ENCODE measurements at regions not wholly inside any gene's neighbourhood (a gene's known extent, or its start where the extent isn't known, plus 50 kb on each side); places are given as distances from the start of the nearest gene placed in this dataset.

DNA sequence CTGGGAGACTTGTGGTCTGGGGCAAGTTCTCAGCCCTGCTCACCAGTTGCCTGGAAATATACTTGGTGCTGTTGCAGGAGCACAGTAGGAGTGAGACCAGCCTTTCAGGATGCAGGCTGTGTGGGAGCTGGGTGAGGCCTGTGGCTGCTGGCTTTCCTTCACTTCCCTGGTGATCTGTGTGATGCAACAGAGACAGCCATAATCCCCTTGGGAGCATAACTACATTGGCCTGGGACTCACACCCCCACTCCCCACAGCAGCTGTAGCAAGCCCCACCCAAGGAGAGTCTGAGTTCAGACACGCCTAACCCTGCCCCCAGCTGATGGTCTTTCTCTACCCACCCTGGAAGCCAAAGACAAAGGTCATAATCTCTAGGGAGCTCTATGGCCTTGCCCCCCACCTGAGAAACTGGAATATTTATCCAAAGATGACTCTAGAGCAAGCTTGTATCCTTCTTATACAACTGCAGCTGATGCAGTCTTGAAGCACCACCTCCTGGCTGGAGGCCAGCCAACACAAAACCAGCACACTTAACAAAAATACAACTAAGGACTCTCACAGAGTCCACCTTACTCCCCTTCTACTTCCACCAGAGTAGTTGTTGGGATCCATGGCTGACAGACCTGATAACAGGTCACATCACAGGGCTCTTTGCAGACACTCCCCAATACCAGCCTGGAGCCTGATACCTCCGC, 190.4 kb upstream of the CPNE8 start:
- H3K4me3 ChIP-seq = no peak overlapping the region
- TF ChIP-seq POLR2AphosphoS5 (IDR thresholded peaks at IDR 0.05) = no peak
- TF ChIP-seq, protein P1, sequence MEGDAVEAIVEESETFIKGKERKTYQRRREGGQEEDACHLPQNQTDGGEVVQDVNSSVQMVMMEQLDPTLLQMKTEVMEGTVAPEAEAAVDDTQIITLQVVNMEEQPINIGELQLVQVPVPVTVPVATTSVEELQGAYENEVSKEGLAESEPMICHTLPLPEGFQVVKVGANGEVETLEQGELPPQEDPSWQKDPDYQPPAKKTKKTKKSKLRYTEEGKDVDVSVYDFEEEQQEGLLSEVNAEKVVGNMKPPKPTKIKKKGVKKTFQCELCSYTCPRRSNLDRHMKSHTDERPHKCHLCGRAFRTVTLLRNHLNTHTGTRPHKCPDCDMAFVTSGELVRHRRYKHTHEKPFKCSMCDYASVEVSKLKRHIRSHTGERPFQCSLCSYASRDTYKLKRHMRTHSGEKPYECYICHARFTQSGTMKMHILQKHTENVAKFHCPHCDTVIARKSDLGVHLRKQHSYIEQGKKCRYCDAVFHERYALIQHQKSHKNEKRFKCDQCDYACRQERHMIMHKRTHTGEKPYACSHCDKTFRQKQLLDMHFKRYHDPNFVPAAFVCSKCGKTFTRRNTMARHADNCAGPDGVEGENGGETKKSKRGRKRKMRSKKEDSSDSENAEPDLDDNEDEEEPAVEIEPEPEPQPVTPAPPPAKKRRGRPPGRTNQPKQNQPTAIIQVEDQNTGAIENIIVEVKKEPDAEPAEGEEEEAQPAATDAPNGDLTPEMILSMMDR (IDR thresholded peaks at IDR 0.05) = no peak
- no peak for TF ChIP-seq POLR2A (IDR thresholded peaks at IDR 0.05)
- no peaks in the 10 kb centered on the region for H3K36me3 ChIP-seq
- H3K4me1 ChIP-seq = no peaks in the 10 kb centered on the region
- H3K9me3 ChIP-seq = no peaks in the 10 kb centered on the region
- no peak overlapping the region for H3K27ac ChIP-seq
- intact Hi-C loops (cut with DNase I; ENCODE audit: low total_unique reads) = no loop called here
- no peaks in the 10 kb centered on the region for H3K27me3 ChIP-seq
- no peak for DNase-seq (ENCODE audit: low spot score in 2 of 2)

DNA sequence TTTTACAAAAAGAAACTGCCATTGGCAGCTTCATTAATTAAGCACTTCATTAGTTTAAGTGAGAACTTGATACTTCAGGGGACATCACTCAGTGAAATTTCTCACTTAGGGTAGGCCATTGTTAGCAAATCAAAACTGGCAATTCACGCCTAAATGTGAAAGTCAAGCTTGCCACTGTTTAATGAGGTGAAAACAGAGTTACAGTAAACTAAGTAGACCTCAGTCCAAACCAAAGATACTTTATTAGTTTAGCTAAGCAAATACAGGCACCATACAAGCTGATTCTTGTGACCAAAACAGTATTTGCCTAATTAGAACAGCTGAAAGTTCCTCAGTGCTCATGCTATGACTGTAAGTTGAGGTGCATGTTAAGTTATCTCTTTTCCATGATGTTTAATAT, 176.5 kb upstream of the CPNE8 start:
- intact Hi-C loops (cut with DNase I; ENCODE audit: low total_unique reads) = no loop called here
- TF ChIP-seq, protein P1 (IDR thresholded peaks at IDR 0.05) = no peak
- no peak for TF ChIP-seq POLR2A (IDR thresholded peaks at IDR 0.05)
- no peak for TF ChIP-seq POLR2AphosphoS5 (IDR thresholded peaks at IDR 0.05)

DNA sequence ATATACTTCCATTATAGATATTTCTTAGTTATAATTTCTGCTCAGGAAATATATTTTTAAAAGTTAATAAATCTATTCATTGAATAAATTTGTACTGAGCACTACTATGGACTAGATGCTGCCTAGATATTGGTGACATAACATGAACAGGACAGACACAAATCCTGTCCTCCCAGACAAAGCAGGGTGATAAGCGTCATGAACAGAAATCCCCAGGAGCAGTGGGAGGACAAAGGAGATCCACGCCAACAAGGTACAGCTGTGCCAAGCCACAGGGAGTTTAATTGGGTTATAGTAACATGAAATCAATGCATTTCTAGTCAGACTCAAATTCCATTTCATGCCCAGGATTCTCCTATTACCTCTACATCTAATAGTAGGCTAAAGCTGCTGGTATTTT, 171.8 kb upstream of the CPNE8 start:
- no peaks in the 10 kb centered on the region for H3K27me3 ChIP-seq
- H3K27ac ChIP-seq = no peak overlapping the region
- no peaks in the 10 kb centered on the region for H3K4me1 ChIP-seq
- DNase-seq (ENCODE audit: low spot score in 2 of 2) = no peak
- TF ChIP-seq POLR2AphosphoS5 (IDR thresholded peaks at IDR 0.05) (no peak), POLR2A (IDR thresholded peaks at IDR 0.05) (no peak)
- TF ChIP-seq, protein P1 (IDR thresholded peaks at IDR 0.05) = no peak
- intact Hi-C loops (cut with DNase I; ENCODE audit: low total_unique reads) = no loop called here
- no peaks in the 10 kb centered on the region for H3K36me3 ChIP-seq
- no peaks in the 10 kb centered on the region for H3K9me3 ChIP-seq
- H3K4me3 ChIP-seq = no peak overlapping the region

More for the DNA sequence above, 176.5 kb upstream of the CPNE8 start:
- DNase-seq (ENCODE audit: low spot score in 2 of 2) = no peak
- H3K4me1 ChIP-seq = no peaks in the 10 kb centered on the region
- no peak overlapping the region for H3K27ac ChIP-seq
- no peaks in the 10 kb centered on the region for H3K9me3 ChIP-seq
- no peaks in the 10 kb centered on the region for H3K36me3 ChIP-seq
- H3K4me3 ChIP-seq = no peak overlapping the region
- no peaks in the 10 kb centered on the region for H3K27me3 ChIP-seq

DNA sequence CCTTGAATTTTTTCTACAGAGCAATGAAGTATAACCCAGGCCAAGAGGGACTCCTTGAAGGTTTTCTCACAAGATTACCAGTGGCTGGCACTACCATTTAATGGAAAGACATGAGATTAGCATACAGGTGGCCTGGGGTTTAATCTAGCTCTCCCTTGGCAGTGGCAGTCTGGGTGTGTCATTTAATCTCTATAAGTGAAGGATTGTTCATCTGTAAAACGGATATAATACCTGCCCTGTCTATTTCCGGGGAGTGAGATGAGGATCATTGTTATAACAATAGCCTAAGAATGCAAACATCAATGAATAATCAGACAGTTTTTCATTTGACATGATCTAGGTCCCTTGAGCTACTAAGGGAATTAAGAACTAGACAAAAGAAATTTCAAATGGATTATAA, 168.7 kb upstream of the CPNE8 start:
- DNase-seq (ENCODE audit: low spot score in 2 of 2) = no peak
- Histone ChIP-seq H3K27ac (no peak overlapping the region), H3K27me3 (no peaks in the 10 kb centered on the region), H3K4me3 (no peak overlapping the region), H3K36me3 (no peaks in the 10 kb centered on the region), H3K9me3 (no peaks in the 10 kb centered on the region), H3K4me1 (no peaks in the 10 kb centered on the region)
- intact Hi-C loops (cut with DNase I; ENCODE audit: low total_unique reads) = no loop called here
- TF ChIP-seq, protein P1 (IDR thresholded peaks at IDR 0.05) = no peak
- no peak for TF ChIP-seq POLR2A (IDR thresholded peaks at IDR 0.05)
- no peak for TF ChIP-seq POLR2AphosphoS5 (IDR thresholded peaks at IDR 0.05)

DNA sequence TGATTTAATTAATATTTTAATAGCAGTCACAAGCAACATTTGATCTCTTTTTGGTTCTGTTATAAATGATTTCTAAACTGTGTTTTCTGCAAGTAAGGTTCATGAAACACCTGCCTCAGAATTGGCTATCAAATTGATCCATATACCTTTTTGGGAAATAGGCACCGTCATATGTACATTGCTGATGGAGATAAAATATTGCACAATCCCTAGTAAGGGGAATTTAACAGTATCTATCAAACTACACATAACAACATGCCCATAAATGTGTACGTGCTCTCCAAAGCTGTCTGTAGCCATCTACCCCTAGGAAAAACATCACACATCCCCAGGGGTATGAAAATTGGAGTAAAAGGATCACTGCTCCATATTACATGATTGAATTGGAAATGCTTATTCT, 167.3 kb upstream of the CPNE8 start:
- Histone ChIP-seq H3K4me3 (no peak overlapping the region), H3K36me3 (no peaks in the 10 kb centered on the region), H3K27ac (no peak overlapping the region), H3K27me3 (no peaks in the 10 kb centered on the region), H3K4me1 (no peaks in the 10 kb centered on the region), H3K9me3 (no peaks in the 10 kb centered on the region)
- TF ChIP-seq POLR2AphosphoS5 (IDR thresholded peaks at IDR 0.05) = no peak
- TF ChIP-seq, protein P1 (IDR thresholded peaks at IDR 0.05) = no peak
- no peak for TF ChIP-seq POLR2A (IDR thresholded peaks at IDR 0.05)
- DNase-seq (ENCODE audit: low spot score in 2 of 2) = no peak
- intact Hi-C loops (cut with DNase I; ENCODE audit: low total_unique reads) = no loop called here

Measured in breast epithelium (tissue), 4 donors.